ENCODE measurements at regions not wholly inside any gene's neighbourhood (a gene's known extent, or its start where the extent isn't known, plus 50 kb on each side); places are given as distances from the start of the nearest gene placed in this dataset.
"Not testable (repeated sequence)": the region's sequence is repeated elsewhere in the genome, so short reads cannot be mapped to it uniquely, and the experiment has no call there.

GRCh38 chr6:23535101-23535500 lies 590.9 kb upstream of the NRSN1 start:
- H3K27ac ChIP-seq, result no peak overlapping the region
- DNase-seq (ENCODE audit: low spot score), result no peak
- CTCF ChIA-PET, result interaction anchor here (0.6 kb wide), 1 partner anchor 27 kb away, joined by 3 read pairs; no protein-coding TSS in a partner anchor
- TF ChIP-seq, protein P1, sequence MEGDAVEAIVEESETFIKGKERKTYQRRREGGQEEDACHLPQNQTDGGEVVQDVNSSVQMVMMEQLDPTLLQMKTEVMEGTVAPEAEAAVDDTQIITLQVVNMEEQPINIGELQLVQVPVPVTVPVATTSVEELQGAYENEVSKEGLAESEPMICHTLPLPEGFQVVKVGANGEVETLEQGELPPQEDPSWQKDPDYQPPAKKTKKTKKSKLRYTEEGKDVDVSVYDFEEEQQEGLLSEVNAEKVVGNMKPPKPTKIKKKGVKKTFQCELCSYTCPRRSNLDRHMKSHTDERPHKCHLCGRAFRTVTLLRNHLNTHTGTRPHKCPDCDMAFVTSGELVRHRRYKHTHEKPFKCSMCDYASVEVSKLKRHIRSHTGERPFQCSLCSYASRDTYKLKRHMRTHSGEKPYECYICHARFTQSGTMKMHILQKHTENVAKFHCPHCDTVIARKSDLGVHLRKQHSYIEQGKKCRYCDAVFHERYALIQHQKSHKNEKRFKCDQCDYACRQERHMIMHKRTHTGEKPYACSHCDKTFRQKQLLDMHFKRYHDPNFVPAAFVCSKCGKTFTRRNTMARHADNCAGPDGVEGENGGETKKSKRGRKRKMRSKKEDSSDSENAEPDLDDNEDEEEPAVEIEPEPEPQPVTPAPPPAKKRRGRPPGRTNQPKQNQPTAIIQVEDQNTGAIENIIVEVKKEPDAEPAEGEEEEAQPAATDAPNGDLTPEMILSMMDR (conservative IDR thresholded peaks at IDR 0.05; ENCODE audit: low read depth), result no peak
- POLR2A ChIA-PET (ENCODE audit: low non-redundant PET), result no interaction called here

GRCh38 chr6:23537828-23538227 lies 588.2 kb upstream of the NRSN1 start:
- ChIA-PET CTCF (no interaction called here), POLR2A (ENCODE audit: low non-redundant PET) (no interaction called here)
- TF ChIP-seq, protein P1 (conservative IDR thresholded peaks at IDR 0.05; ENCODE audit: low read depth), result no peak
- no peak for DNase-seq (ENCODE audit: low spot score)
- H3K27ac ChIP-seq, result no peak overlapping the region

DNA sequence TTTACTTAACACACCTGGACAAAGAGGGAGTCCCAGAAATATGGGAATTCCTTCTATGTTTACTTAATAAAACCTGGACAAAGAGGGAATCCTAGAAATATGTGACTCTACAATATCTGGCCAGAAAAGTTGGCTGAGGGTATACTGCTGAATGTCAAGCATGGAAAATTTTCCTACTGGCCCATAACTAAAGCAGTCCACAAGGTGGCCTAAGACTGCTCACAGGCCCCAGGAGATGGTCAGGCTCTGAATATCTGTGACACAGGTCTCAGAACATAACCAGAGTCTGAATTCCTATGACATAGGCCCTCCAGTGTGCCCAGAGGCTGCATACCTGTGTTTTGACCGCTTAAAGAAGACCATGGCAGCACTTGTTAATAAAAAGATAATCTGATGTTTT lies 578.2 kb upstream of the NRSN1 start:
- ChIA-PET CTCF (interaction anchor here (0.7 kb wide), 1 partner anchor 22 kb away, joined by 5 read pairs; no protein-coding TSS in a partner anchor), POLR2A (ENCODE audit: low non-redundant PET) (no interaction called here)
- H3K27ac ChIP-seq, result no peak overlapping the region
- no peak for DNase-seq (ENCODE audit: low spot score)
- TF ChIP-seq, protein P1 (conservative IDR thresholded peaks at IDR 0.05; ENCODE audit: low read depth), result no peak

DNA sequence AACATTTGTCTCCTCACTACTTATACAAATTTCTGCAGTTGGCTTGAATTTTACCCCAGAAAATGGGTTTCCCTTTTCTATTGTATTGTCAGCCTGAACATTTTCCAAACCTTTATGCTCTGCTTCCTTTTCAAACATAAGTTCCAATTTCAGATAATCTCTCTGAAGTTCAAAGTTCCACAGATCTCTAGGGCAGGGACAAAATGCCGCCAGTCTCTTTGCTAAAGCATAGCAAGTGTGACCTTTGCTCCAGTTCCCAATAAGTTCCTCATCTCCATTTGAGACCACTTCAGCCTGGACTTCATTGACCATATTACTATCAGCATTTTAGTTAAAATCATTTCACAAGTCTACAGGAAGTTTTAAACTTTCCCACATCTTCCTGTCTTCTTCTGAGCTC lies 571.1 kb upstream of the NRSN1 start:
- DNase-seq (ENCODE audit: low spot score); POLR2A ChIA-PET (ENCODE audit: low non-redundant PET); H3K27ac ChIP-seq; CTCF ChIA-PET: not testable (repeated sequence)

DNA sequence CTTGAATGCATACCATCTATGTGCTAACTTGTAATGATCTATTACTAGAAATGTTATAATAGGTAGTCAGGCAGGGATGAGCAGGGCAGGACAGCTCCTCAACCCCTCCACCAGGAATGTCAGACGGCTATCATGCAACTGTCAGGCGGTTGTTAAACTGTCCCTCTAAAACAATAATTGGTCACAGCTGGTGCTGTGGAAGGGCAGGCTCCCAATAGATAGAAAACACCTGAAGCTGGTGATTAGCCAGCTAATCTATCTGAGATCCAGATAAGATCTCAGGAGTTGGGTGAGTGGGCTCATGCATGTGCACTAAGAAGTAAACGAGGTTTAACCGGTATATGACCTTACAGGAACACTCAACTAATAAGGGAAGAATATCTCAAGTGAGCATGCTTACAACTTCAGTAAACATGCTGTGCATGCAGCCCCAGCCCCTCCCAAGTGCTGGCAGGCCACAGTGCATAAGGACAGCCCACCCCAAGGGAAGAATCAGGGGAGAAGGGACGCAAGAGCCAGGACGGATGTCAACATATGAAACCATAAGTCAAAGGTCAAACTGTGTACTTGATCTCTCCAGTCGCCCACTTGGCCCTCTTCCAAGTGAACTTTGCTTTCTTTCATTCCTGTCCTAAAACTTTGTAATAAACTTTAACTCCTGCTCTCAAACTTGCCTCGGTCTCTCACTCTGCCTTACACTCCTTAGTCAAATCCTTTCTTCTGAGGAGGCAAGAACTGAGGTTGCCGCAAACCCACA lies 566.2 kb upstream of the NRSN1 start:
- H3K27ac ChIP-seq, result no peak overlapping the region
- DNase-seq (ENCODE audit: low spot score), result no peak
- ChIA-PET POLR2A (ENCODE audit: low non-redundant PET) (no interaction called here), CTCF (no interaction called here)
- TF ChIP-seq, protein P1 (conservative IDR thresholded peaks at IDR 0.05; ENCODE audit: low read depth), result no peak

DNA sequence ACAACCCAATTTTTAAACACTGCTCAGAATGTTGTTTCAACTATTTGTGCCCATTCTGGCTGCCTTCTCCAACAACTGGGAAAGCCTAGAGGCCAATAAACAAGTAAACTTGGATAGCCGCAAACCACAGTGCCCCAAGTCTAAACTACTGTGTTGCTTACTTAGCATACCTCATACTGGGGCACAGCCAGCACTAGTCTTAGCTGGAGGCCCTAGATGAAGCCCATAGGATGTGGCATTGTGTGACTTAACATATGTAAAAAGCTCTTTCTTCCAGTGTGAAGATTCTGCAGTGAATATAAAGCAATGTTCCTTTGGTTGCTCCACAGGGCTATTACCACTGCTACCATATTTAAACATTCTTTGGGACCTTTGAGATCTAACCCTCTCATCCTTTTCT lies 564.3 kb upstream of the NRSN1 start:
- TF ChIP-seq, protein P1 (conservative IDR thresholded peaks at IDR 0.05; ENCODE audit: low read depth), result no peak
- CTCF ChIA-PET, result no interaction called here
- no peak for DNase-seq (ENCODE audit: low spot score)
- POLR2A ChIA-PET (ENCODE audit: low non-redundant PET), result no interaction called here
- no peak overlapping the region for H3K27ac ChIP-seq

DNA sequence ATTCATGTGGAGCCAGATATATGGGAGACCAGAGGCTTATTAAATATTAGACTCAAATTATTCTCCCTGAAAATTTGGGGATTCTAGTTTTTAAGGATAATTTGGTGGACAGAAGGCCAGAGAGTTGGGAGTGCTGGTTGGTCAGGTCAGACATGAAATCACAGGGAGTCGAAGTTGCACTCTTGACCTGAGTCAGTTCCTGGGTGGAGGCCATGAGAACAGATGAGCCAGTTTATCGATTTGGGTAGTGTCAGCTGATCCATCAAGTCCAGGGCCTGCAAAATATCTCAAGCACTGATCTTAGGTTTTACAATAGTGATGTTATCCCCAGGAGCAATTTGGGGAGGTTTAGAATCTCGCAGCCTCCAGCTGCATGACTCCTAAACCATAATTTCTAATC lies 563.5 kb upstream of the NRSN1 start:
- TF ChIP-seq, protein P1 (conservative IDR thresholded peaks at IDR 0.05; ENCODE audit: low read depth), result no peak
- DNase-seq (ENCODE audit: low spot score), result no peak
- POLR2A ChIA-PET (ENCODE audit: low non-redundant PET), result no interaction called here
- no peak overlapping the region for H3K27ac ChIP-seq
- CTCF ChIA-PET, result no interaction called here
